GM12878 (cell line): ENCODE measurements at regions not wholly inside any gene's neighbourhood (a gene's known extent, or its start where the extent isn't known, plus 50 kb on each side); places are given as distances from the start of the nearest gene placed in this dataset.

ENCODE experiments used
- CBX5 ChIP-seq: sonication (generic); IDR thresholded peaks from 2 replicates; pipeline ENCODE4 v1.6.1; 2016; ENCODE audit warnings: low read depth, moderate library complexity, mild to moderate bottlenecking, inconsistent platforms
- CEBPB ChIP-seq, 2 experiments: fragments of 150-350 bp in 1 of 2; IDR thresholded peaks; 2 replicates each; pipeline ENCODE4 v1.6.1; 2012 to 2014; ENCODE audit warnings: low read depth in 2 of 2, low read length in 2 of 2, borderline replicate concordance in 1 of 2, inconsistent platforms in 1 of 2
- EZH2 ChIP-seq: IDR thresholded peaks from 2 replicates; pipeline ENCODE4 v1.6.1; 2012; ENCODE audit warnings: low read depth, mild to moderate bottlenecking, control low read depth, inconsistent platforms, low read length, borderline replicate concordance; ENCODE audit not compliant: control insufficient read depth
- MXI1 ChIP-seq: fragments of 150-350 bp; IDR thresholded peaks from 2 replicates; pipeline ENCODE4 v1.6.1; 2011; ENCODE audit warnings: low read depth, mild to moderate bottlenecking, inconsistent platforms, low read length, improper control_type of control experiment
- NFIC ChIP-seq: IDR thresholded peaks from 2 replicates; pipeline ENCODE4 v1.6.1; 2012; ENCODE audit warnings: low read depth, mild to moderate bottlenecking, inconsistent platforms, low read length, moderate library complexity
- POLR2A ChIP-seq: IDR thresholded peaks from 2 replicates; pipeline ENCODE4 v1.6.1; 2011; ENCODE audit warnings: low read depth, mild to moderate bottlenecking, low read length
- RB1 ChIP-seq: fragments of 450-650 bp; formaldehyde crosslinking; IDR thresholded peaks from 2 replicates; pipeline ENCODE4 v1.6.1; 2017; ENCODE audit warnings: mild to moderate bottlenecking, borderline replicate concordance
- SIX5 ChIP-seq: IDR thresholded peaks from 2 replicates; pipeline ENCODE4 v1.6.1; 2011; ENCODE audit warnings: mild to moderate bottlenecking, low read depth, low read length, moderate library complexity; ENCODE audit not compliant: severe bottlenecking
- TAF1 ChIP-seq: IDR thresholded peaks from 2 replicates; pipeline ENCODE4 v1.6.1; 2011; ENCODE audit warnings: mild to moderate bottlenecking, low read depth, low read length, borderline replicate concordance
- YY1 ChIP-seq: IDR thresholded peaks from 2 replicates; pipeline ENCODE4 v1.6.1; 2011; ENCODE audit warnings: low read depth, mild to moderate bottlenecking, low read length
- ZNF274 ChIP-seq: IDR thresholded peaks from one replicate; pipeline ENCODE4 v1.8.0; 2011; ENCODE audit not compliant: insufficient read length, insufficient read depth
- ZZZ3 ChIP-seq: IDR thresholded peaks from 2 replicates; pipeline ENCODE4 v1.6.1; 2011; ENCODE audit warnings: low read depth; ENCODE audit not compliant: control insufficient read depth, insufficient read length
- TF ChIP-seq, protein P1 (sequence below), 3 experiments: IDR thresholded peaks in 2 of 3; conservative IDR thresholded peaks in 1 of 3; 2 replicates each; pipeline ENCODE4 v1.5.1; 2011; ENCODE audit warnings: low read depth in 3 of 3, low read length in 3 of 3, mild to moderate bottlenecking in 3 of 3, control low read depth in 2 of 3, moderate library complexity in 2 of 3, inconsistent platforms in 1 of 3, mixed read lengths in 1 of 3; ENCODE audit not compliant: control insufficient read depth in 2 of 3, insufficient read depth in 1 of 3; ENCODE audit errors: extremely low read depth in 1 of 3
- TF ChIP-seq, protein P2 (sequence below): fragments of 450-650 bp; IDR thresholded peaks from 2 replicates; pipeline ENCODE4 v1.6.1; 2017; ENCODE audit warnings: mild to moderate bottlenecking

DNA sequence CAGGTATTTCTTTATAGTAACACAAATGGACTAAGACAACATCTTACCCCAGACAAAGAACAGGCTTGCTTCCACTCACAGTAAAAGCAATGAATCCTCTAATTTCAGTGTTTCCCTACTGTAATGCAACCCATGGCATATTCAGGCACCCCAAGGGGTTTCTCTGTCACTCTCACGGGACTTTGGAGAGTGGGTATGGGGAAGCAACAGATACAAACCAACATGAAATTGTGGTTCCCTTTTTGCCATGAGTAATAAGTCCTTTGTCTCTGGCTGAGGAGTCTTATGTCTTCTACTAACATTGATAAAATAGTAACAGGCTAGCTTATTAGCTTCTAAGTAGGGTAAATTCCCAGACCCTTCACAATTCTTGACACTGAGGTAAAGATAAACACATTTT, 51.4 kb upstream of the AOAH start:
- TF ChIP-seq YY1 (no peak), TAF1 (no peak), ZZZ3 (no peak), POLR2A (no peak), RB1 (no peak), ZNF274 (no peak), EZH2 (no peak), CBX5 (no peak), SIX5 (no peak), NFIC (no peak), MXI1 (no peak), CEBPB (IDR thresholded peaks at IDR 0.05; ENCODE audit: borderline replicate concordance in 1 of 2, low read depth in 2 of 2, low read length in 2 of 2) (no peak)
- TF ChIP-seq, protein P1, sequence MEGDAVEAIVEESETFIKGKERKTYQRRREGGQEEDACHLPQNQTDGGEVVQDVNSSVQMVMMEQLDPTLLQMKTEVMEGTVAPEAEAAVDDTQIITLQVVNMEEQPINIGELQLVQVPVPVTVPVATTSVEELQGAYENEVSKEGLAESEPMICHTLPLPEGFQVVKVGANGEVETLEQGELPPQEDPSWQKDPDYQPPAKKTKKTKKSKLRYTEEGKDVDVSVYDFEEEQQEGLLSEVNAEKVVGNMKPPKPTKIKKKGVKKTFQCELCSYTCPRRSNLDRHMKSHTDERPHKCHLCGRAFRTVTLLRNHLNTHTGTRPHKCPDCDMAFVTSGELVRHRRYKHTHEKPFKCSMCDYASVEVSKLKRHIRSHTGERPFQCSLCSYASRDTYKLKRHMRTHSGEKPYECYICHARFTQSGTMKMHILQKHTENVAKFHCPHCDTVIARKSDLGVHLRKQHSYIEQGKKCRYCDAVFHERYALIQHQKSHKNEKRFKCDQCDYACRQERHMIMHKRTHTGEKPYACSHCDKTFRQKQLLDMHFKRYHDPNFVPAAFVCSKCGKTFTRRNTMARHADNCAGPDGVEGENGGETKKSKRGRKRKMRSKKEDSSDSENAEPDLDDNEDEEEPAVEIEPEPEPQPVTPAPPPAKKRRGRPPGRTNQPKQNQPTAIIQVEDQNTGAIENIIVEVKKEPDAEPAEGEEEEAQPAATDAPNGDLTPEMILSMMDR (IDR thresholded peaks at IDR 0.05 in 2 of 3, conservative IDR thresholded peaks at IDR 0.05 in 1 of 3; ENCODE audit: control insufficient read depth in 2 of 3, extremely low read depth in 1 of 3, insufficient read depth in 1 of 3, low read depth in 3 of 3, low read length in 3 of 3) = no peak
- TF ChIP-seq, protein P2, sequence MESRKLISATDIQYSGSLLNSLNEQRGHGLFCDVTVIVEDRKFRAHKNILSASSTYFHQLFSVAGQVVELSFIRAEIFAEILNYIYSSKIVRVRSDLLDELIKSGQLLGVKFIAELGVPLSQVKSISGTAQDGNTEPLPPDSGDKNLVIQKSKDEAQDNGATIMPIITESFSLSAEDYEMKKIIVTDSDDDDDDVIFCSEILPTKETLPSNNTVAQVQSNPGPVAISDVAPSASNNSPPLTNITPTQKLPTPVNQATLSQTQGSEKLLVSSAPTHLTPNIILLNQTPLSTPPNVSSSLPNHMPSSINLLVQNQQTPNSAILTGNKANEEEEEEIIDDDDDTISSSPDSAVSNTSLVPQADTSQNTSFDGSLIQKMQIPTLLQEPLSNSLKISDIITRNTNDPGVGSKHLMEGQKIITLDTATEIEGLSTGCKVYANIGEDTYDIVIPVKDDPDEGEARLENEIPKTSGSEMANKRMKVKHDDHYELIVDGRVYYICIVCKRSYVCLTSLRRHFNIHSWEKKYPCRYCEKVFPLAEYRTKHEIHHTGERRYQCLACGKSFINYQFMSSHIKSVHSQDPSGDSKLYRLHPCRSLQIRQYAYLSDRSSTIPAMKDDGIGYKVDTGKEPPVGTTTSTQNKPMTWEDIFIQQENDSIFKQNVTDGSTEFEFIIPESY = no peak
